ENCODE measurements at regions not wholly inside any gene's neighbourhood (a gene's known extent, or its start where the extent isn't known, plus 50 kb on each side); places are given as distances from the start of the nearest gene placed in this dataset.

DNA sequence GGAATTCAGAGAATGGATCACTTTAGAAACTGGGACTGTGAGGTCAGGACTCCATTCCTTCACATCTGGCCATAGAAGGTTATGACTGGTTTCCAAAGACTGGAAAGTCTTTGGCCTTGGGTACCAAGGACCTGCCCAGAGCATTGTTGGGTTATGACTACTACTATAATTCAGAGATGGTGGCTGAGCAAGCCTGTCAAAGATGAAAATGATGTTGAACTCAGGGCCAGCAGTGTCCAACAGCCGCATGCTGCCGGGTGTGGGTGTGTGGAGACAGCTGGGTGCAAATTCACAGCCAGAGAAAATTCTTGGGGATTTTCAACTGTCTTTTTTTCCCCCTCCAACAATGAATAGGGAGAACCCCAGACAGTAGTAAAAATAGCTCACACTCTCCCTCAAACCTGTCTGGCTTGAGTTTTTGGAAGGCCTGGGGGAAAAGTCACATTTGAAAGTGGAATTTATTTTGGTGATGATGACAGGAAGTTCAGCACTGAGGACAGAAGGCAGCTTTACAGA is 166.8 kb upstream of the NCAM1 start:
- no peak for TF ChIP-seq POLR2A (IDR thresholded peaks at IDR 0.05; ENCODE audit: low read depth, low read length)
- TF ChIP-seq TAF1 (IDR thresholded peaks at IDR 0.05; ENCODE audit: low read depth, low read length) = no peak

All from GM12891 (cell line).